Right renal pelvis (tissue), 4 donors: ENCODE measurements at regions not wholly inside any gene's neighbourhood (a gene's known extent, or its start where the extent isn't known, plus 50 kb on each side); places are given as distances from the start of the nearest gene placed in this dataset.

ENCODE experiments used
- DNase-seq, 4 donors: peaks; one replicate each; pipeline ENCODE4 v3.0.0-alpha.2; 2013; ENCODE audit warnings: low read depth in 4 of 4, low spot score in 3 of 4, missing footprints in 1 of 4

DNA sequence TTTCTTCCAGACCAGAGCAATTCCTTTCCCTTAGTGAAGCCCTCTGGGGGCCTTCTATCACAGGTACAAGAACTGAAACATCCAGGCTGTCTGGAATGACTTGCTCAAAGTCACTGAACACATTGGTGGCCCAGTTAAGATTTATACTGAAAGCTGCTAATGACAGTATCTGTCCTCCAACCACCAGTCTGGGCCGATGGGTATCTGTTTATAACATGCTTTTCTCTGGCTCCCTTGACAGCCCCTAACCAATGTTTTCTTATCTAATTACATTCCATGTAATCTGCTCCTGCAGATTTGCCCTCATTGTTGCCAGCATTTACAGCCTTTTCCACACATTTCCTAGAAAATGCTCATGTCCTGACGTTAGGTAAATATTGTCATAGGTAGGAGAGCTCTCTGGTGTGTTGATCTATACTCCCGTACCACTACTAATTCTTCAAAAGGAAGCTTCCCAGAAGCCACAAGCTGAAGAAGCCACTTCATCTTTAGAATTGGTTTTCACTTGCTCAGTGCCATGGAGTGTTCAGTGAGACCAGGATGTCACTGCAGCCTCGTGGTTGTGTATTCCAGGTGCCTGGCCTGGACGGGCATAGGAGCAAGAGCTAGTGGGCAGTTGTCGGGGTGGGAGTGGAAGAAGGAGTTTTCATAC, 163.9 kb downstream of the TSEN15 start:
- no peak for DNase-seq

DNA sequence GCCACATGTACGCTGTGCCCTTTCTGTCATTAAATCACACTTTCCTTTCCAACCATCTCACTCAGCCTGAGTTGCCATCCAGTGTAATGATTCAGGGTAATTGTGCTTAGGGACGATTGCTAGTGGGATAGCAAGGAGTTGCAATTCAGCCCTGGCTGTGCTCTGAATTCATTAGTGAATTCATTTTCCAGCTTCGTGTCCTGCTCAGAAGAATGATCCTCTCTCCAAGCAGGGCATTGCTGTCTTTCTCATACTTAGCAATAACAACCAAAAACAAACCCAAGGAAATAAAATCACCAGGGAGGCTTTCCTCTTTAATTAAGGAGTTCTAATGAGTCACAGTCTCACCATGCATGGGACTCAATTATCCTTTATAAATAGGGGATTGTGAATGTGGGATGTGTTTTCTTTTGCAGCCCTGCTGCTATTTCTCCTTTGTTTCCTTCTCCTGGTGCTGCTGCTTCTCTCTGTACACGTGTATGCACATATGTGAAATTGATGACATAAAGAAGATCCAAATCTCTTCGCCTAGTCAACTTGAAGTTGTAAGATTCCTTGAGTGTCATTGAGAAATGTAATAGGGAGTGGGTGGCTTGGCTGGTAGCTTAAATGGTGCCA, 167.0 kb downstream of the TSEN15 start:
- DNase-seq, result no peak

DNA sequence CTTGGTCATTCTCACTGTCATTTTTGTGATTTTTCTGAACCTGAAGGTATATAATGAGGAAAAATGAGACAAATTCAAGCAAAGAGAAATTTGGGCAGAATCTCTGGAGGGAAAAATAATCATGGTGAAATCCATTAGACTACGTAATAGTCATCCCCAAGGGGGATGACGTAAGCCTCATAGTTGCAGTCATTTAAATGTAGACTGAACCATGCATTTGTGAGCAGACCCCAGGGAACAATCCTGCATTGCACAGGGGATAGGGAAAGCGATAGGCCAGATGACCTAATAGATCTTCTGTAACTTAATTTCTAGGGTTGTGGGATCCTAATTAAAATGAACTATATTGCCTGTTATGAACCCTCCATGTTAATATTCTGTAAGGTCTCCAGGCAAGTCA, 167.4 kb upstream of the C1orf21 start:
- DNase-seq, result no peak

DNA sequence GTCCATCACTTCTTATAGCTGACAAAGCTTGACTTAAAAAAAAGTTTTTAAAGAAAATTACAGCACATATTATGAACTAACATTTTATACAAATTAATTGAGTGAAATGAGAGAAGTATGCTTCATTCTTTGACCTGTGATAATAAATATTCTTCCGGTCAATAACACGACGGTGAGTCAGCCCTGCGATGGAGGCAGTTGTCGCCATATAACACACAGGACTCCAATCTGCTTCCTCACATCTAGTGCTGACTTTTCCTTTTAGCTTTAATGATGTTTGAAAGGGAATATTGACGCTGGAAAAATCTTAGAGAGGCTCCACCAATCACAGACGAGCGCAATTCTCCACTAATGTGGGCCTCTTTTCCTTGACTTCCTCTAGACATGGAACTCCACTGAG, 166.9 kb upstream of the C1orf21 start:
- DNase-seq, result no peak

DNA sequence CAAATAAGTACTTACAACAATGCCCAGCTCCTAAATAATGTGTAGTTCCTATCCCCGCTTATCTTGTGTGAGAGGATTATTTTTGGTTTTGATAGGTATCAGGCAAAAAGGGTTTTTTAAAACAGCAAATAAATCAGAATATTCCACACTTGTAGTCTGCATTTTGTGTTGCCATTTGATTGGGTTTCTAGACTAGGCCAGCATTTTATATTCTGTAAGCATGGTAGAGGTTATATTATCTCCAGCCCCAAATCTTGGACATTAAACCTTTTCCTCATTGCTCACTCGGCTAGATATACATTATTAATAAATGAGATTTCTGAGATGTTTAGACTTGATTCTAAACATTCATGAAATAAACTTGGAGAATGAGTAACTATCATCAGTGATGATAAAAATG, 165.7 kb upstream of the C1orf21 start:
- DNase-seq, result no peak

DNA sequence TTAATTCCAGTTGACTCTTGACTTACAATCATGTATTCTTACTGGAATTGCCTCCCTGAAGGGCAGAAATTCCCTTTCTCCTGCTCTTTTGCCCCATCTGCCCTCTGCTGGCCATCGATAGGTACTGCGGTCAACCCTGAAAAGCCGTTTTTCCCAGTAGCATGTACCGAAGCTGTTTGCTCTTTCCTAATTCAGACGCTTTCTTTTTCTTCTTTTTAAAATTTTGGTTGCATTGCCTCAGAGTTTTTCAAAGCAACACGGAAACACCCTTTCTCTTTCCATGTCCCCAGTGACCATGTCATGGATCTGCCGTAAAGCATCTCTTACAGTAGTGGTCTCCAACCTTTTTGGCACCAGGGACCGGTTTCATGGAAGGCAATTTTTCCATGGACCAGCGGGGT, 164.2 kb upstream of the C1orf21 start:
- no peak for DNase-seq

DNA sequence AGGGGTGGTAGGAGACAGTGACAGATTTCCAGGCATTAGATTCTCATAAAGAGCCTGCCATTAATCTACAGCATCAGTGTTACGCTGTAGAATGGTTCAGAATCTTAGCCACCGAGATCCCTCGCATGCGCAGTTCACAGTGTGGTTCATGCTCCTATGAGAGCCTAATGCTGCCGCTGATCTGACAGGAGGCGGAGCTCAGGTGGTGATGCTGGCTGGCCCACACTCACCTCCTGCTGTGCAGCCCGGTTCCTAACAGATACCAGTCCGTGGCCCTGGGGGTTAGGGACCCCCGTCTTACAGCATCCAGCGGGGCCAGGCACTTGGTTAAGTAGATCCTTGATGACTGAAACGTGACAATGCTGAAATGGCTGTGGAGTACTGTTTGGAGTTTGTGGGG, 163.6 kb upstream of the C1orf21 start:
- no peak for DNase-seq

DNA sequence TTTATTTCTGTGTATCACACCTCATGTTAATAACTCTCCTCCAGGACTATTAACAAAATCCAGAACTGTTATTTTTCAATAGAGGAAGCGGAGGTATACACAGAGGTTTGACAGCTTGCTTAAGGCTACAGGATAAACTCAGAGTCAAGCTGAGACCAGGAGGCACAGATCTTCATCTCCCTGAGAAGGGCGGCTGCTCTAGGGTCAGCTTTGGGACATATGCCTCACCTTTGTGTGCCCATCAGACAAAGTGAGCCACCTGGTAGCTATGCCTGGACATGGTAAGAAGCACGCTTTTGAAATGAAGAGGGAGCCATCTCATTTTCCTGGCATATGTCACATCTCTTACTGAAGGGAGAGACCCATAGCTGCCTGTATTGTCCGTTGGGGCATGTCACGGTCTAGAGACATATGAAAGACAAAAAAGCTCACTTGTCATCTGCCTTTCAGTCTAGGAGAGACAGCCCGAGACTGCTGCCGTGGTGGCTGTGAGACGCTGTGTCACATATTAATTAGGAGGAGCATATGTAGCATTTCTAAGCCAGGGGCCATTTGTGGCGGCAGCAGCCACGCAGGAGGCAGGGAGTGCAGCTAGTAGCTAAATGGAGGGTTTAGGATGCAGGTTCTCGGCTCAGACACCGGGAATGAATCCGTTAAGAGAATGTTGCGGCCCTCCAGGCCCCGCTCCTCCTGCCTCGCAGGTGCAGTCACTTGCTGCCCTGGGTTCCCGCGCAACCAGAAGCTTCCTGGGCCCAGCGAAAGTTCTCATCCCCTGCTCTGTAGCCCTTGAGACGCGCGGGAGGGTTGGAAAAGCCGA, 161.3 kb upstream of the C1orf21 start:
- DNase-seq, result no peak

DNA sequence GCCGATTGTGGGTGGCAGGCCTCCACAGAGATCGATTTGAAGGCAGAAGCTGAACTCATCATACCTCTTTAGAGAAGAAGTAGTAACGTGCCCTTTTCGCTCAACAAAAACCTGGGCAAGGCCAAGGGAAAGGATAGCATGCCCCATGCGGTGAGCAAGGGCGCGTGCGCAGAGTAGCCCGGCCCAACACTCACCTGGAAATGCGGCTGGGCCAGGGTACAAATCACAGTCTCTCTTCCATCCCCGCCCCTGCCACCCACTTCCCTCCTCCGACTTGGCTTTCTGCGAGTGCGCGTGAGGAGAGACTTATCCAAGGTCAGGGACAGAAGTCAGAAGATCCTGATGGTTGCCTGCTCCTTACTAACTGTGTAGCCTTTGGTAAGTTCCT, 160.7 kb upstream of the C1orf21 start:
- DNase-seq, result no peak

DNA sequence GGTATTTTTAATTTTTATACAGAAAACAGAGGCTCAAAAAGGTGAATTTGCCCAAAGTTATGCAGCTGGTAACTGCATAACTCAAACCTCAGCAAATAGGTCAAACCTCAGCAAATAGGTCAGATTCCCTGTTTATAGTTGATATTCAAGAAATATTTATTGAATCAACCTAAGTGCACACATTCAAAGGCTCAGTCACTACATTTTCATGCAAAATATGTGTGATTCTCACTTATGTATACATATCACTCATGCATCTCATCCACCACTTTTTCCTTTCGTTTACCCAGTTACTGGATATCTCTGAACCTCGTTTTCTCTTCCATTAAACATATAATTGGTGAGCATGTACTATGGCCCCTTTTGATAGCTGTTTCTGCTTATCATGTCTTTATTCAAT, 158.3 kb upstream of the C1orf21 start:
- DNase-seq, result no peak

DNA sequence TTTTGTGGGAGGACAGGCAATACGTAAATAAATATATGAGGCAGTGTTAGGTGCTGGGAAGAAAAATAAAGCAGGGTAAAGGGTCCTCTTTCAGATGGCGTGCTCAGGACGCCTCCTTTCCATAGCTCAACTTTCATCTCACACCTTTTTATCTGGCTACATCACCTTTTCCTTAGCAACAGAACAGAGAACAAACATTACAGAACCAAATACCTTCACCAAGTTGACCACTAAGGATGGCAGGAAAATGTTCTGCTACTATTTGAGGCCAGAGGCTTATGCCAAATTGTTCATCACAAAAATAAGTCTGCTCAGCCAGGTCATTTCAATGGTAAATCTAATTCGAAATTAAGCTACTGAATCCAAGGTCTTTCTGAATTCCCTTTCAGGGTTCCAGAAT, 149.2 kb upstream of the C1orf21 start:
- DNase-seq, result no peak

DNA sequence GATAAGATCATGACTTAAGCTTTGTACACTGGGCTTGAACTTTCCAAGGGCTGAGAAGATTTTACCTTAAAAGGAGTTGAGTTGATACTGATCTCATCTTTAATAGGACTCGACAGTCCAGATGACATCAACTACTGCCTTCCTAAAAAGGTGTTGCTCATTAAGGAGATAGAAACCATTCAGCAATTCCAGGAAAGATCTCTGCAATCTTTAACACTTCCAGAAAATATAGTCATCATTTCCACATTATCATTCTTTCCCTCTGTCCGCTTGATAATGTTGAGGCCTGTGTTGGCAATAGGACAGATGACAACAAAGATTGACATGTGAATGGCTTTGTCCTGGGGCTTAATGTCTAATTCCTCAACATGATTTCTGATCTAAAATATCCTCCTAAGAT, 145.4 kb upstream of the C1orf21 start:
- DNase-seq, result no peak

DNA sequence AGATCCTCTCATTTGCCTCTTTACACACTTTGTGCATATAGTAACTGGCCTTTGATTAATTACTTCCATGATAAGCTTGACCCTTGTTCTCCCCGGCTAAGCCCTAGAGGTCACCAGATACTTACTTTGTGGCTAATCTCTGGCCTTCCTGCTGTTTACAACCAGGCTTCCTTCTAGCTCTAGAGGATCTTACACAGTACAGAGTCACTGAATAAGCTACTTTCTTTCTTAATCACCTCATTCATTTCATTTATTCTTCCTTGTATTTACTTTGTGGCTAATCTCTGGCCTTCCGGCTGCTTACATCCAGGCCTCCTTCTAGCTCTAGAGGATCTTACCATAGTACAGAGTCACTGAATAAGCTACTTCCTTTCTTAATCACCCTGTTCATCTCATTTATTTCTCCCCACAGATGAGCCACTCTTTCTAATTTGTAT, 144.3 kb upstream of the C1orf21 start:
- no peak for DNase-seq

DNA sequence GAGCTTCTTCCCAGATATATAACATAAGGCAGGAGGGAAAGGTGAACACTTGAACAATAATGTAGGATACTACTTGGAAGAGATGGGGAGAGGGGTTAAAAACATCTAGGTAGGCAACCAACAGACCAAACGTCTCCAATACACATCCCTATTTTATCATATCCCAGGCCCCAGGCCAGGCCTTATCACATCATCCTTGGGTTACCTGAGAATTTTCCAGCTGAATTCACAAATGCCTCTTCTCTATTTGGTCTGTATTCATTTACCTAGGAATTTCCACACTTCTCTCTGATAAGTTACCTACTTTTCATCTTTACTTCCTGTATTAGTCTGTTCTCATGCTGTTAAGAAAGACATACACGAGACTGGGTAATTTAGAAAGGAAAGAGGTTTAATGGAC, 141.9 kb upstream of the C1orf21 start:
- no peak for DNase-seq

DNA sequence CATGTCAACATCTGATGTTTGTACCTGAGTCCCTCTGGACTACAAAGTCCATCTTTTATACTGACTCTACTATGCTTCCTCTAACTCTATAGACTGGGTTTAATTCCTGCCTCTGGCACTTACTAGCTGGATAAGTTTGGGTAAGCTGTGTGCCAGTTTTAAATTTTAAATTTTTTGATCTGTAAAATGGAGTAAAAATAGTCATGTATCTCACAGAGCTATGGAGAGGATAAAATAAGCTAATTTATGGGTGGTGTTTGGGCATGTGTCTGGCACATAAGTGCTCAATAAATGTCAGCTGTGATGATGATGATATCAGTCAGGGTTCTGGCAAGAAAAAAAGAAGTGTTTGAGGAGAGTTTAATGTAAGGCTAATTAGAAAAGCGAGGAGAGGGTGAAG, 139.2 kb upstream of the C1orf21 start:
- no peak for DNase-seq

DNA sequence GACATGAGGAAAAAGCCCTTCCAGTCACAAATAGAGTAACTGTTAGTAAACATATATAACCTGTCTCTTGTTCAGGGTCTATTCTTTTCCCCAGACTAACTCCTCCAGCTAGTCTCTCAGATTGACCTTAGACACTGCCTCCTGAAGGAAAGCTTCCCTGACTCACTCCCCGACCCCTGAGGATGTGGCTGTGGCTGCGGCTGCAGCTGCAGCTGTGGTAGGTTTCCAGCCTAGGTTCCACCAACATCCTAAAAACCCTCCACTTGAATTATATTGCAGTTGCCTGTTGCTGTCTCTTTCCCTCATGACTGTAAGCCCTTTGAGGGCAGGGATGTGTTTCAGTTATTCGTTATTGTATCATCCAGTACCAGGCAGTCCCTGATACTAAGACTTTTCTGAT, 132.9 kb upstream of the C1orf21 start:
- DNase-seq, result no peak

DNA sequence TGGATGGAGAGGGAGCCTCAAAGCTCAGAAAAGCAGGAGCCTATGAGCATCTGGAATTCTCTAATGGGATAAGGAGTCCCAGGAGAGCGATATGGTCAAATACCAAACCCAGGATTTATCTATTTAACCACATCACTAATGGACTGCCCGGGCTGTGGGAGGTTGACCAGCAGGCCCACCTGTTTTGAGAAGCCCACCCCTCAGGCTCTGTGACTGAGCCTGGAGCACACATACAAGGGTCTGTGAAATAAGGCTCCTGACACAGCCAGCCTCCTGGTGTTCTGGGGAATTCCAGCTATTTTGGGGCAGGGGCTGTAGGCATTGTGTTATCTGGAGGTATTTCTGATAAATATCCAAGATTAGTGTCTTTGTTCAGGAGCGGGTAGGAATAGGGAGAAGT, 132.0 kb upstream of the C1orf21 start:
- DNase-seq, result no peak

DNA sequence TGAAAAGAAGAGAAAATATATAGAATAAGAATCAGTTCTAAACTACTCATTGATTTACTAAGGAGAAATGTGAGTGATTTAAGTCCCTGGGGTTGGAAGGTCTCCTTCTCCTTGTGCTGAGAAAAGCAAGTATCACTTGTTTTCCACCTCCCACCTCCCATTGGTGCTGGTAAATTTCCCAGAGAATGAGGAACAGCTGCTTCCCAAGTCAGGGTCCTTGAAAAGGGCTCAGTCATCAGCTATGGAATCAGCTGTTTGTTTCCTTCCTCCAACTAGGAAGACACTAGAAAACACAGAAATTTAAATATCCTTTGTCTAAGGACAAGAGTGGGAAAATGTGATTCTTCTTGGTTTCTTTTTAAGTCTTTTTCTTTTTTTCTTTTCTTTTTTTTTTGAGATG, 131.3 kb upstream of the C1orf21 start:
- DNase-seq, result no peak

DNA sequence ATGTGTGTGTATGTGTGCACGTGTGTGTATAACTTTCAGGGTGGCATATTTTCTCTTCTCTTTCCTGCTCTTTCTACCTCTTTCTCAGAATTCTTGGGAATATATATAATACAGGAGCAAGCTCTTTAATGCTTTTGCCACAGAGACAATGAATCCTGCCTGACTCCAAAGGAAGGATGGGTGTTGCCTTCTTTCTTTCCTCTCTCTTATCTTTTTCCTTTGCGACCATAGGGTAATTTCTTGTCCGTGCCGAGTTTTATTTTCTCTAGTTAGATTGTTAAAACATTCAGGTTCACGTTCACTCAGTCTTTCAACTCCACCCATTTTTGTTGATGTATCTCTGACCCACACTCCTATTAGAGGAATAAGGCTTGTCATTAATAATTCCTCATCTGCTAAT, 129.0 kb upstream of the C1orf21 start:
- no peak for DNase-seq

DNA sequence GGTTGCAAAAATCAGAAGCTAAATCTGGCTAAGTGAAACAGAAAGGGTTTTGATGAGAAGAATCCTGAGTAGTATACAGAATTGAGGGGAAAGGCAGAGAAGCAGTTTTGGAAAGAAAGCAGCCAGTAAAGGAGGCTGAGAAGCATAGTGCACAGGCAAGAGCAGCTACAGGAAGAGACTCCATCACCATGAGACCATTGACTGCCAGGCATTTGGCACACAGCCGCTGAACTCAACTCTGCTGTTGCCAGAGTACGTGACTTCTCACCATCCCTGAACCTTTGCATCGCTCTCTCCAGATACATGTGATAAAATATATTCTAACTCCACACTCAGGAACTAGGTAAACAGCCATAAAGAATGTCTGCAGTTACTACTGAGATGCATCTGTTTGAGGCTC, 128.3 kb upstream of the C1orf21 start:
- no peak for DNase-seq

DNA sequence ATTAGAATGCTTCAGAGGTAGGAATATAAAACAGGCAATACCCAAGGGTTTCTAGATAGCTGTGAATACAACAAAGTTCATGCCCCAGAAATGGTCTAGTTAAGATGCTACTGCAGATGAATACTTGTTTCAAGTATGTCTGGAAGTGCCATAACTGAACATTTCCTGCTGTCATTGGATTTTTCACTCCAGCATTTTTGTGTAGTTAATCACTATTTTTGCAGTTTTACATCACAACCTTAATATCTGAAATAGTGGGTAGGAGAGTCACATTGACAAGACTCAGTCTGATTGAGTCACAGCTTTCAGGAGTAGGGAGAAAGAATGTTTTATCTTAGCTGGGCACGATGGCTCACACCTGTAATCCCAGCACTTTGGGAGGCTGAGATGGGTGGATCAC, 126.4 kb upstream of the C1orf21 start:
- no peak for DNase-seq

DNA sequence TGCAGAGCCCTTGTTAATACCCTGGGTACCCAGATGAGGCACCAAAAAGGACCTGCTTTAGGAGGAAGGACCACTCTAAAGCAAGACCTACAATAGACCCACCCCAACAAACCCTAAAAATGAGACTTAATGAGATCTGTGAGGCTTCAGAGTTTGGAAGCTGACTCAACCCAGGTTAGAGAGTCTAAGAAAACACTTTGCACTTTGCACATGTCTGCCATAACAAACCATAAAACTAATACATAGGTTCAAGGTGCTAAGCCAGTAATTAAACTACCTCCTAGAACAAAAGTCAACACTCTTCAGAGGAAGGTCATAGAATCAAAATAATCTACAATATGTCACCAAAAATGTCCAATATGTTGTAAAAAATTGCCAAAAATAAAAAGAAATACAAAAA, 124.7 kb upstream of the C1orf21 start:
- DNase-seq, result no peak
